Hepatocyte (in vitro differentiated cells): ENCODE measurements at regions not wholly inside any gene's neighbourhood (a gene's known extent, or its start where the extent isn't known, plus 50 kb on each side); places are given as distances from the start of the nearest gene placed in this dataset.

Experiments
- DNase-seq: peaks from one replicate; pipeline ENCODE4 v3.0.0-alpha.2; 2016; ENCODE audit warnings: low spot score
- H2AFZ ChIP-seq: fragments of 200-600 bp; sonication (generic); 2 replicates; pipeline ENCODE4 v1.6.0; 2016; ENCODE audit warnings: antibody characterized with exemption, mild to moderate bottlenecking
- H3K27ac ChIP-seq: fragments of 200-600 bp; sonication (generic); 2 replicates; pipeline ENCODE4 v1.5.1; 2016; ENCODE audit warnings: mild to moderate bottlenecking
- H3K27me3 ChIP-seq: fragments of 200-600 bp; sonication (generic); 2 replicates; pipeline ENCODE4 v1.6.1; 2016
- H3K36me3 ChIP-seq: fragments of 200-600 bp; sonication (generic); replicated peaks from 2 replicates; pipeline ENCODE4 v1.5.1; 2016; ENCODE audit warnings: low read depth; ENCODE audit not compliant: insufficient read depth
- H3K4me1 ChIP-seq: fragments of 200-600 bp; sonication (generic); 2 replicates; pipeline ENCODE4 v1.5.1; 2016; ENCODE audit warnings: mild to moderate bottlenecking, moderate library complexity; ENCODE audit not compliant: insufficient read depth
- H3K4me2 ChIP-seq: fragments of 200-600 bp; sonication (generic); 2 replicates; pipeline ENCODE4 v1.6.0; 2016
- H3K4me3 ChIP-seq: fragments of 200-600 bp; sonication (generic); 2 replicates; pipeline ENCODE4 v1.5.1; 2016; ENCODE audit warnings: mild to moderate bottlenecking
- H3K79me2 ChIP-seq: fragments of 200-600 bp; sonication (generic); 2 replicates; pipeline ENCODE4 v1.6.0; 2017; ENCODE audit warnings: mild to moderate bottlenecking
- H3K9me2 ChIP-seq: fragments of 200-600 bp; sonication (generic); replicated peaks from 2 replicates; pipeline ENCODE4 v1.6.0; 2017; ENCODE audit warnings: mild to moderate bottlenecking; ENCODE audit not compliant: insufficient read depth
- H3K9me3 ChIP-seq: fragments of 200-600 bp; sonication (generic); 2 replicates; pipeline ENCODE4 v1.5.1; 2016; ENCODE audit warnings: low read depth, mild to moderate bottlenecking
- H4K20me1 ChIP-seq: fragments of 200-600 bp; sonication (generic); 2 replicates; pipeline ENCODE4 v1.6.0; 2016; ENCODE audit warnings: mild to moderate bottlenecking; ENCODE audit not compliant: insufficient read depth, poor library complexity, severe bottlenecking
- CTCF ChIP-seq: fragments of 200-600 bp; sonication (generic); IDR thresholded peaks from 2 replicates; pipeline ENCODE4 v1.5.1; 2016; ENCODE audit warnings: antibody characterized with exemption, mild to moderate bottlenecking; ENCODE audit not compliant: poor library complexity
- EZH2 ChIP-seq: fragments of 200-600 bp; sonication (generic); IDR thresholded peaks from 2 replicates; pipeline ENCODE4 v1.6.1; 2016; ENCODE audit warnings: antibody characterized with exemption, mild to moderate bottlenecking, borderline replicate concordance
- EZH2phosphoT487 ChIP-seq: fragments of 200-600 bp; sonication (generic); IDR thresholded peaks from one replicate; pipeline ENCODE4 v1.6.1; 2018; ENCODE audit warnings: antibody characterized with exemption, mild to moderate bottlenecking, low read depth, moderate library complexity; ENCODE audit not compliant: unreplicated experiment, severe bottlenecking
- WGBS: methylation state at CpG from one replicate; pipeline ENCODE4 v1.1.6; 2016; ENCODE audit warnings: low lambda C conversion rate; ENCODE audit errors: missing lambda C conversion rate; 5-methylcytosine and 5-hydroxymethylcytosine counted together

GRCh38 chr15:79656151-79657000 lies 224.2 kb downstream of the MINAR1 start:
- TF ChIP-seq EZH2 (no peak), CTCF (no peak), EZH2phosphoT487 (no peak)
- Histone ChIP-seq H3K9me2 (no peaks in the 10 kb centered on the region), H2AFZ (no peak overlapping the region), H3K27me3 (no peaks in the 10 kb centered on the region), H3K4me1 (no peaks in the 10 kb centered on the region), H3K4me2 (no peak overlapping the region), H3K79me2 (no peaks in the 10 kb centered on the region), H4K20me1 (no peaks in the 10 kb centered on the region), H3K9me3 (no peaks in the 10 kb centered on the region), H3K36me3 (no peaks in the 10 kb centered on the region), H3K27ac (no peak overlapping the region), H3K4me3 (no peak overlapping the region)
- WGBS: 77% methylated on average over 5 of the region's 5 CpGs
- no peak for DNase-seq

GRCh38 chr15:79657722-79658121 lies 225.6 kb downstream of the MINAR1 start:
- no peaks in the 10 kb centered on the region for H3K9me3 ChIP-seq
- no peaks in the 10 kb centered on the region for H3K9me2 ChIP-seq
- H3K79me2 ChIP-seq: no peaks in the 10 kb centered on the region
- H4K20me1 ChIP-seq: no peaks in the 10 kb centered on the region
- no peaks in the 10 kb centered on the region for H3K36me3 ChIP-seq
- no peaks in the 10 kb centered on the region for H3K4me1 ChIP-seq
- no peak for DNase-seq
- peaks cover 4% of the 10 kb centered on the region for H3K27me3 ChIP-seq
- H2AFZ ChIP-seq: no peak overlapping the region
- TF ChIP-seq EZH2phosphoT487 (no peak), CTCF (no peak), EZH2 (no peak)
- WGBS: 56% methylated on average over 2 of the region's 2 CpGs
- no peak overlapping the region for H3K4me2 ChIP-seq
- no peak overlapping the region for H3K4me3 ChIP-seq
- no peak overlapping the region for H3K27ac ChIP-seq

- H3K79me2 ChIP-seq: no peaks in the 10 kb centered on the region
- H4K20me1 ChIP-seq: no peaks in the 10 kb centered on the region
- H3K9me2 ChIP-seq: no peaks in the 10 kb centered on the region
- WGBS: 98% methylated on average over 2 of the region's 2 CpGs
- H3K4me3 ChIP-seq: no peak overlapping the region
- no peak overlapping the region for H2AFZ ChIP-seq
- no peaks in the 10 kb centered on the region for H3K4me1 ChIP-seq
- H3K9me3 ChIP-seq: no peaks in the 10 kb centered on the region
- no peaks in the 10 kb centered on the region for H3K36me3 ChIP-seq
- peaks cover 5% of the 10 kb centered on the region for H3K27me3 ChIP-seq
- no peak for DNase-seq
- H3K27ac ChIP-seq: no peak overlapping the region
- no peak for TF ChIP-seq EZH2
- no peak for TF ChIP-seq EZH2phosphoT487
- no peak for TF ChIP-seq CTCF
- no peak overlapping the region for H3K4me2 ChIP-seq
Observed at GRCh38 chr15:79659691-79660090, 227.6 kb downstream of the MINAR1 start.
